BJ (cell line): ENCODE measurements at regions not wholly inside any gene's neighbourhood (a gene's known extent, or its start where the extent isn't known, plus 50 kb on each side); places are given as distances from the start of the nearest gene placed in this dataset.

Experiments
- CTCF ChIA-PET: fragments of 350-600 bp; formaldehyde crosslinking; extraction: SDS; loops from one replicate; lab custom pipeline; 2021; ENCODE audit warnings: antibody characterized with exemption, inconsistent platforms; lab: Yijun Ruan, JAX
- POLR2A ChIA-PET: fragments of 300-600 bp; sonication (Branson Sonifier 250); formaldehyde crosslinking; extraction: SDS; loops from one replicate; lab custom pipeline; 2021; ENCODE audit warnings: antibody characterized with exemption; lab: Charles Lee
- DNase-seq: peaks from one replicate; pipeline ENCODE4 v3.0.0-alpha.2; 2011; ENCODE audit warnings: low read depth
- H3K27me3 ChIP-seq: 2 replicates; pipeline ENCODE4 v1.6.0; 2011; ENCODE audit warnings: low read length; ENCODE audit not compliant: control insufficient read depth, insufficient read depth
- H3K36me3 ChIP-seq: 2 replicates; pipeline ENCODE4 v1.5.1; 2011; ENCODE audit warnings: low read length; ENCODE audit not compliant: control insufficient read depth, insufficient read depth
- H3K4me3 ChIP-seq: 2 replicates; pipeline ENCODE4 v1.5.1; 2011; ENCODE audit warnings: low read depth, mild to moderate bottlenecking, control low read depth, low read length
- TF ChIP-seq, protein P1 (sequence below): IDR thresholded peaks from 2 replicates; pipeline ENCODE4 v1.5.1; 2011; ENCODE audit warnings: low read depth, mild to moderate bottlenecking, control low read depth, inconsistent platforms, low read length, moderate library complexity; ENCODE audit not compliant: insufficient read depth

DNA sequence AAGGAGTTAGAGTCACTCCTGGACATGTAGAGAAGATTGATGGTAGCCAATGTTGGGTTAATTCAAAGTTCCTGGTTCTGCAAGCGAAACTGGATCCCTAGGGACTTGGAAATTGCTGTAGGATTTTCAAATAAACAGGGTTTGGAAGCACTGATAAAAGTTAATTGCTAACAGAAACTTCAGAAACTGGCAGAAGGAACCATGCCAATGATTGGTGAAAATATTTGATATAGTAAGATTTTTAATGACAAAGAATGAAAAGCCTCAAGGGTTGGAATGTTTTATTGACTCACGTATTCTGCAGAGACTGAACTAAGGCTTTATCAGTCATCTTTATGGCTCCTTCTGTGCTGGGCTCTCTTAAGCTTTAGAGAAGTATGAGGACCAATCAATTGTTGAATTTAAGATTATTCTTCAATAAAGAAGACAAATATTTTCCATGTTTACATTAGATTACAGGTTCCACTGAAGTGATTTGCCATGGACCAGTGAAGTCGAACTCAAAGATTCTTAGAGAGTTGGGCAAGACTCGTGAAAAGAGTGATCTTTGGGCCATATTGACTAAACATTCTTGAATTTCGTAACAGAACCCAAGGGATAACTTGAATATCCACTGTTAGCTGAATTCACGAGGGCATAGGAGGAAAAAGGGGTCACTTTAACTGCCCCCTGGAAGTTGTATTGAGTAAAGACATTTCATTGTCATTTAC is 371.4 kb downstream of the HDGFL1 start:
- Histone ChIP-seq H3K36me3 (no peaks in the 10 kb centered on the region), H3K4me3 (no peak overlapping the region), H3K27me3 (no peaks in the 10 kb centered on the region)
- TF ChIP-seq, protein P1, sequence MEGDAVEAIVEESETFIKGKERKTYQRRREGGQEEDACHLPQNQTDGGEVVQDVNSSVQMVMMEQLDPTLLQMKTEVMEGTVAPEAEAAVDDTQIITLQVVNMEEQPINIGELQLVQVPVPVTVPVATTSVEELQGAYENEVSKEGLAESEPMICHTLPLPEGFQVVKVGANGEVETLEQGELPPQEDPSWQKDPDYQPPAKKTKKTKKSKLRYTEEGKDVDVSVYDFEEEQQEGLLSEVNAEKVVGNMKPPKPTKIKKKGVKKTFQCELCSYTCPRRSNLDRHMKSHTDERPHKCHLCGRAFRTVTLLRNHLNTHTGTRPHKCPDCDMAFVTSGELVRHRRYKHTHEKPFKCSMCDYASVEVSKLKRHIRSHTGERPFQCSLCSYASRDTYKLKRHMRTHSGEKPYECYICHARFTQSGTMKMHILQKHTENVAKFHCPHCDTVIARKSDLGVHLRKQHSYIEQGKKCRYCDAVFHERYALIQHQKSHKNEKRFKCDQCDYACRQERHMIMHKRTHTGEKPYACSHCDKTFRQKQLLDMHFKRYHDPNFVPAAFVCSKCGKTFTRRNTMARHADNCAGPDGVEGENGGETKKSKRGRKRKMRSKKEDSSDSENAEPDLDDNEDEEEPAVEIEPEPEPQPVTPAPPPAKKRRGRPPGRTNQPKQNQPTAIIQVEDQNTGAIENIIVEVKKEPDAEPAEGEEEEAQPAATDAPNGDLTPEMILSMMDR: no peak
- ChIA-PET CTCF (no interaction called here), POLR2A (no interaction called here)
- DNase-seq: peak; percentile 41

DNA sequence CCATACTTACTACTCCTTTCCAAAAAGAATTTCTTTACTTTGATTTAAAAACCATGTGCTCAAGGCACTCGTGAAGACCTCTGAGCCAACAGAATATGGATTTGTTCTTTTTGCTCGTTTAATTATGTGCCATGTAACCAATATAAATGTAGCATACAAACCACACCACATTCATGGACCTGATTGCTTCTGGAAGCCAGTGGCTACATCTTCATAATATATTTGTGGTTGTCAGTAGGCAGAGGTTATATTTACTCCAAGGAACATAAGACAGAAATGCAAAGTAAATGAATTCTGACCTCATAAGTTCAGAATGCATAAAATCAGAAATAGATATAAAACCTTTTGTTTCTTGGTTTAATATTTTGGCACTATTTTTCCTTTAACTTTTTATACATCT is 373.0 kb downstream of the HDGFL1 start:
- POLR2A ChIA-PET: no interaction called here
- Histone ChIP-seq H3K27me3 (no peaks in the 10 kb centered on the region), H3K4me3 (no peak overlapping the region), H3K36me3 (no peaks in the 10 kb centered on the region)
- TF ChIP-seq, protein P1: no peak
- DNase-seq: no peak
- CTCF ChIA-PET: no interaction called here

DNA sequence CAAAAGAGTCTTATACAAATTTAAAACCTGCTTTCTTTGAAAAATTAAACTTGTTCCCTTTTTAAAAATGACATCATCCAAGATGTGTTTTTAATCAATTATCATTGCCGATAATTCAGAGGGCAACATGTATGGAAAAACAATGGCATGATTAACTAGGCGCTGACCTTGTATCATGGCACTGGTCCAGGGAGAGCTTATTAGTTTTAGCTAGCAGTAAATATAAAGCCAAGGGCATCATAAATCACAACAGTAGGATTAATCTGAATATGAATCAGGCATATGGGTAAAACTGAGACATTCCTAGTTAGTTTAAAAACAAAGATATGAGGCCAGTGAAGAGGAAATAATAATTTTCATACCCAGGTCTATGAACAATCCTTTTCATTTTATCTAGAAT is 374.0 kb downstream of the HDGFL1 start:
- no peak for DNase-seq
- POLR2A ChIA-PET: no interaction called here
- TF ChIP-seq, protein P1: no peak
- CTCF ChIA-PET: no interaction called here
- H3K36me3 ChIP-seq: no peaks in the 10 kb centered on the region
- no peak overlapping the region for H3K4me3 ChIP-seq
- H3K27me3 ChIP-seq: no peaks in the 10 kb centered on the region

DNA sequence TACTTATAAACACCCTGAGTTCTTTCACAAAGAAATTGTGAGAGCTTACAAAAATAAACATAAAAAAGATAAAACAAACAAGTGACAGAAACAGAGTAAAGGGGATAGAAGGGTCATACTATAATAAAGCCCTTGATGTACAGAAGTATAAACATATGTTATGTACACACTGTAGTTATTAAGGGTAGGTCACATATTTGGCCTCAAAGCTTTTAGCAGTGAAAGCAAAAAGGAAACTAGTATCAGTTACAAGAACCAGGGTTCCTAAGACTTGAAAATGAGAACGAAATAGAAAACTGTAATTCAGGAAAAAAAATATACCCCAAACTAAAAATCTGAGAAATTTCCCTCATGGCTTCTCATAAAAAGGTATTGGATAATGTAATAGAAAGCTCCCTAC is 380.6 kb downstream of the HDGFL1 start:
- no peaks in the 10 kb centered on the region for H3K36me3 ChIP-seq
- no peaks in the 10 kb centered on the region for H3K27me3 ChIP-seq
- H3K4me3 ChIP-seq: no peak overlapping the region
- ChIA-PET CTCF (no interaction called here), POLR2A (no interaction called here)
- TF ChIP-seq, protein P1: no peak
- no peak for DNase-seq

DNA sequence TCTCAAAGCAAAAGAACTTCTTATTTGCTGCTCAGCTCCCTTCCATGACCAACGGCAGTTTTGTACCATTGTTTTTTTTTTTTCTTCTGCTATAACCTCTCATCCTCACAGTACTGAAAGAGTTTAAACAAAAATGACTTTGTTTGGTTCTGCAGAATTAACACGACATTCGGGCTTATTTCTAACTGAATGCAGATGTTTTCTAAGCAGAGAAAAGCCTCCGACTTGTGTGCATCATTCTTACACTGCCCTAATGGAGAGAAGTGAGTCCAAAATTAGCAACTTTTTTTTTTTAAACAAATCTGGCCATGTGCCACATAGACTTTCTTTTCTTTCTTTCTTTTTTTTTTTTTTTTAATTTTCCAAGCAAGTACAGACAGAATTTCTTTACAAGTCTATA is 382.7 kb downstream of the HDGFL1 start:
- no peak for DNase-seq

More for the DNA sequence above, 382.7 kb downstream of the HDGFL1 start:
- ChIA-PET CTCF (no interaction called here), POLR2A (interaction anchor here (0.6 kb wide), 1 partner anchor 136 kb away, joined by 3 read pairs; no protein-coding TSS in a partner anchor)
- no peaks in the 10 kb centered on the region for H3K36me3 ChIP-seq
- H3K27me3 ChIP-seq: no peaks in the 10 kb centered on the region
- TF ChIP-seq, protein P1: no peak
- H3K4me3 ChIP-seq: no peak overlapping the region
